Activated CD4-positive, alpha-beta T cell treated with anti-CD3 and anti-CD28 coated beads, Interleukin-2, amount 10 ng/mL, durations not matched to agents 24 days and 14 days (primary cell): ENCODE measurements at regions not wholly inside any gene's neighbourhood (a gene's known extent, or its start where the extent isn't known, plus 50 kb on each side); places are given as distances from the start of the nearest gene placed in this dataset.

ENCODE experiments used
- DNase-seq: peaks from one replicate; pipeline ENCODE4 v3.0.0; 2022
- H3K27ac Mint-ChIP-seq: one replicate; pipeline ENCODE4 v1.8.0; 2022; ENCODE audit warnings: mild to moderate bottlenecking, mixed read lengths
- H3K27me3 Mint-ChIP-seq: one replicate; pipeline ENCODE4 v1.8.0; 2022; ENCODE audit warnings: mixed read lengths
- H3K36me3 Mint-ChIP-seq: one replicate; pipeline ENCODE4 v1.8.0; 2022; ENCODE audit warnings: low read depth, mild to moderate bottlenecking, mixed read lengths
- H3K4me1 Mint-ChIP-seq: one replicate; pipeline ENCODE4 v1.8.0; 2021; ENCODE audit warnings: mixed read lengths
- H3K4me3 Mint-ChIP-seq: one replicate; pipeline ENCODE4 v1.8.0; 2022; ENCODE audit warnings: mild to moderate bottlenecking, moderate library complexity, mixed read lengths
- H3K9me3 Mint-ChIP-seq: one replicate; pipeline ENCODE4 v1.8.0; 2021; ENCODE audit warnings: mixed read lengths
- intact Hi-C: fragments of 100-400 bp; cut with micrococcal nuclease; formaldehyde crosslinking; loops from one replicate; pipeline ENCODE4 v1.15.1; 2023

DNA sequence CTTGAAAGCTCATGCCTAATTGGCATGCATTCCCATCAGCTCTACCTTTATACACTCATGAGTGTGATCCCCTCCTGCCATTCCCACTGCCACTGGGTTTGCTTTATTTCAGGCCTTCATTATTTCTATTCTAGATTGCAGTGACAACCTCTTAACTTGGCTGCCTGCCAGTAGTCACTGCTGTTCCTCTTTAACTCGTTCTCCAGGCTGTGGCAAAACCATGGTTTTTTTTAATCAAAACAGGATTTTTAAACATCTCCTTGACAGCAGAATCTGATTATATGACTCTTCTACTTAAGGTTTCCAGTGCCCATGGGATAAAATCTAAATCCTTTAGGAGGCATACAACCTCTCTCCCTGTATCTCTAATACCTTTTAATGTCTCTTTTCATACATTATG, 223.7 kb upstream of the PCDH15 start:
- no peak overlapping the region for H3K27ac Mint-ChIP-seq
- DNase-seq = no peak
- no peaks in the 10 kb centered on the region for H3K4me1 Mint-ChIP-seq
- intact Hi-C loops = no loop called here
- no peaks in the 10 kb centered on the region for H3K27me3 Mint-ChIP-seq
- H3K4me3 Mint-ChIP-seq = no peak overlapping the region
- H3K36me3 Mint-ChIP-seq = no peaks in the 10 kb centered on the region
- no peaks in the 10 kb centered on the region for H3K9me3 Mint-ChIP-seq

DNA sequence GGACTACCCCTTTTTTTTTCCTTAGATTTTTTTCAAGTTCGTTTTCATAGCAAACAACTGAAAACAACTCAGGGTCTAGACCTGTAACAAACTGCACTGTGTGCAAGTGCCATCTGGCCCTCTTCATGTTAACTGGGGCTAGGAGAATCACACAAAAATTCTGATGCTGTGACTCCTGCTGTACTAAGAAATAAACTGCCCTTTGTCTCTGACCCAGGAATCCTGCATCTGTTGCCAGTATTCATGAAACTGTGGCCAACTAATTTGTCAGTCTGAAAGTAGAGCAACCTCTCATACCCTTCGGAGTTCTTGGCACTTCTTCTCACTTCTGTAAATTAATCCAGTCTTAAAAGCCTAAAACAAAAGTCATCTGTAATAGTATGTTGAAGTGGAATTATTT, 218.4 kb upstream of the PCDH15 start:
- H3K9me3 Mint-ChIP-seq = no peaks in the 10 kb centered on the region

DNA sequence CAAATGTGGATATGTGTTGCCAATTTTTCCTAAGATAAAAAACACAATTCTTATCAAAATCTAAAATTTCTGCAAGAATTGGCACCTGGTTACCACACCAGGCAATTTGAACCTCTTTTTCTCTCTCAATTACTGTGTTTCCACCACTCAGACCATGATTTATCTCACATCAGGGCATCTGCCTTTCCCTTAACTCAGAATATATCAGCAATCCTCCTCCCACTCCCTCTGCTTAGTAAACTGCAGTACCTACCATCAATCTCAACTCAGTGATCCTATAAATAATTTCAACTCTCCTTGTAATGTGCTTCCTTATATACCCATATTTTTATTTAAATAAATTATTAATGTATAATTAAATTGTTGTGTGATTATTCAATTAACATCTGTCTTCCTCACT, 212.3 kb upstream of the PCDH15 start:
- intact Hi-C loops = no loop called here
- DNase-seq = no peak
- H3K4me3 Mint-ChIP-seq = no peak overlapping the region
- H3K9me3 Mint-ChIP-seq = no peaks in the 10 kb centered on the region
- no peaks in the 10 kb centered on the region for H3K27me3 Mint-ChIP-seq
- no peaks in the 10 kb centered on the region for H3K4me1 Mint-ChIP-seq
- no peaks in the 10 kb centered on the region for H3K36me3 Mint-ChIP-seq
- H3K27ac Mint-ChIP-seq = no peak overlapping the region

More for the DNA sequence above, 218.4 kb upstream of the PCDH15 start:
- Mint-ChIP-seq H3K27ac (no peak overlapping the region), H3K27me3 (no peaks in the 10 kb centered on the region), H3K4me3 (no peak overlapping the region), H3K4me1 (no peaks in the 10 kb centered on the region), H3K36me3 (no peaks in the 10 kb centered on the region)
- no peak for DNase-seq
- intact Hi-C loops = no loop called here

DNA sequence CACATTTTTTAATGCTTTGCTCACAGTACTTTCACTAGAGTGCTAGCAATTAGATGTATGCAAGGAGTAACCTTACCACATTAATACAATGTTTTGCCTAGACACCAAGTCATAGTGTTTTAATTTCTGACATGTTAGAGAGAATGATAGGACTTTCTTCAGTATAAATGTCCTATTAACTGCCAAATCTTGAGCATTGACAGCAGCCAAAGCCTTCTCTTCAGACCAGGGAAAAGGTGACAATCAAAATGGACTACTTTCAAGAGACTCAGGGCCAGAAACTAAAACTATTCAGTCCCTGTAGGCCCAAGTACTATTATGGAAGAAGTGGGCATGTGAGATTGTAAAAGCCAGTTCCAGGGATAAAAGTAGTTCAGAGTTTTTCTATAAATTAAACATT, 201.4 kb upstream of the PCDH15 start:
- no peaks in the 10 kb centered on the region for H3K4me1 Mint-ChIP-seq
- H3K27ac Mint-ChIP-seq = no peak overlapping the region
- no peak for DNase-seq
- intact Hi-C loops = no loop called here
- peaks cover 4% of the 10 kb centered on the region for H3K9me3 Mint-ChIP-seq
- H3K4me3 Mint-ChIP-seq = no peak overlapping the region
- H3K27me3 Mint-ChIP-seq = no peaks in the 10 kb centered on the region
- H3K36me3 Mint-ChIP-seq = no peaks in the 10 kb centered on the region

DNA sequence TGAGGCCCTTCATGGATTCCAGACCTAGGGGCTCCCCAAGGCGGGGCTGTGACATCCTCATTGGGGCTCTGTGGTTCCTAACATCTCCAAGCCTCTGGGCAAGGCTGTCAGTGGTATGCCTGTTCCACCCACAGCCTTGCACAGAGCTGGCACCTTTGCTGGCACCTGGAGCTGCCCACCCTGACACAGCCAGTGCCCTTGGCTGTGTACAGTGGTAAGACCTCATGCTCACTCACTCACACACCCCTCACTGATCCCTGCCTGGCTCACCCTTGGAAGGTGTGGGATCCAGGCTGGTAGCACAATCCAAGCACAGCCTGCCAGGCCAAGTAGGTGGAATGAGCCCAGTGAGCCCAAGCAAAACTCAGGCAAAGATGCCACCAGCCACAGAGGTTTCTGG, 200.4 kb upstream of the PCDH15 start:
- DNase-seq = no peak
- Mint-ChIP-seq H3K4me3 (no peak overlapping the region), H3K27me3 (no peaks in the 10 kb centered on the region), H3K36me3 (no peaks in the 10 kb centered on the region), H3K9me3 (peaks cover 4% of the 10 kb centered on the region), H3K4me1 (no peaks in the 10 kb centered on the region), H3K27ac (no peak overlapping the region)
- intact Hi-C loops = no loop called here

DNA sequence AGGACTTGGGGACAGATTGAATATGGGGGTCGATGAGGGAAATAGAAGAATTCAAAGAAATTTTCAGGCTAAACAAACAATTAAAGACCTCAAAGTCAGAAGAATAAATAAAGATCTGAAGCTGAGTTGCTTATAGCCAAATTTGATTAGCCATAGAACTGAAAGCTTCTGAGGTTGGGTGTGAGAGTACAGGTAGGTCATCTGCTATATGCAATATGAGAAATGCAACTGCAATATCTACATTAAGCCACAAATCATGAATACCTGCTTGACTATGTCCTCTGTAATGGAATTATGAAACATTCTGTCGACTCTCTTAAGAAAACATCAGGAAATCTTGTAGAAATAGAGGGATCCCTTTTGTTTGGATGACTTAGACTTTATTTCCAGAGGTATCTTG, 192.1 kb upstream of the PCDH15 start:
- intact Hi-C loops = no loop called here
- Mint-ChIP-seq H3K4me3 (no peak overlapping the region), H3K36me3 (no peaks in the 10 kb centered on the region), H3K4me1 (no peaks in the 10 kb centered on the region), H3K9me3 (peaks cover 5% of the 10 kb centered on the region), H3K27ac (no peak overlapping the region), H3K27me3 (no peaks in the 10 kb centered on the region)
- DNase-seq = no peak

DNA sequence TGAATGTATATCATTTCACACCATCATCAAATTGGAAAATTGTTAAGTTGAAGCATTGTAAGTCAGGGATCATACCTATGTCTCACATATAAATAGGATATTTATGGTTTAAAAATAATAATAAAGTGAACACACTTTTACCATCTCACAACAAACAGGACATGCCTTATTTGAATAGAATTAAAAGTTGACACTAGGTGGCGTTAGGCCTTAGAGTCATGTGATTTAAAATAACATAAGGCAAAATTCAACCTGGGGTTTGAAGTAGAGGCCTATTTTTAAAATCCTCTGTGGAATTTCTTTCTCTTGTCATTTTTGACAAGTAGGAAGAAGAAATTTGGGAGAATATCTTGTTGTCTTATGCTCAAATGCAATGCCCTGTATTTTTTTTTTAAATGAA, 184.7 kb upstream of the PCDH15 start:
- intact Hi-C loops = no loop called here
- H3K4me1 Mint-ChIP-seq = no peaks in the 10 kb centered on the region
- H3K36me3 Mint-ChIP-seq = no peaks in the 10 kb centered on the region
- peaks cover 8% of the 10 kb centered on the region for H3K9me3 Mint-ChIP-seq
- H3K27ac Mint-ChIP-seq = no peak overlapping the region
- DNase-seq = no peak
- no peak overlapping the region for H3K4me3 Mint-ChIP-seq
- H3K27me3 Mint-ChIP-seq = no peaks in the 10 kb centered on the region

DNA sequence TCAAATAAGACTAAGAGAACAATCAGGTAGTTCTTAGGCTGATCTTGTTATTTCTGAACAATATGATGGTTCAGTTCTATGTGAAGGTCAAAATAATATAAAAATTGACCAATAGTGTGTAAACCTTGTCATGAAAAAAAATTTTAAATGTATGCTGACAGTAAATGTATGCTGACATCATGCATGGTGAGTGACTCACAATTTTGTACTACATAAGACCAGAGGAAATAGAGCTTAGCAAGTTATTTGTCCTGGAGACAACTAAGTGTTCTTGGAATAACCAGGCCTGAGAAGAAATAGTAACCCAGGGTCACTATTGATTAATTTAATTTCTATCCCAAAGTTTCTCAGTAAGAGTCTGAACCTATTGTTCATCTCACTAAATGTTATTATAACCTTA, 182.2 kb upstream of the PCDH15 start:
- no peaks in the 10 kb centered on the region for H3K27me3 Mint-ChIP-seq
- H3K4me1 Mint-ChIP-seq = no peaks in the 10 kb centered on the region
- H3K9me3 Mint-ChIP-seq = peaks cover 8% of the 10 kb centered on the region
- no peaks in the 10 kb centered on the region for H3K36me3 Mint-ChIP-seq
- H3K4me3 Mint-ChIP-seq = no peak overlapping the region
- H3K27ac Mint-ChIP-seq = no peak overlapping the region
- intact Hi-C loops = no loop called here
- no peak for DNase-seq

DNA sequence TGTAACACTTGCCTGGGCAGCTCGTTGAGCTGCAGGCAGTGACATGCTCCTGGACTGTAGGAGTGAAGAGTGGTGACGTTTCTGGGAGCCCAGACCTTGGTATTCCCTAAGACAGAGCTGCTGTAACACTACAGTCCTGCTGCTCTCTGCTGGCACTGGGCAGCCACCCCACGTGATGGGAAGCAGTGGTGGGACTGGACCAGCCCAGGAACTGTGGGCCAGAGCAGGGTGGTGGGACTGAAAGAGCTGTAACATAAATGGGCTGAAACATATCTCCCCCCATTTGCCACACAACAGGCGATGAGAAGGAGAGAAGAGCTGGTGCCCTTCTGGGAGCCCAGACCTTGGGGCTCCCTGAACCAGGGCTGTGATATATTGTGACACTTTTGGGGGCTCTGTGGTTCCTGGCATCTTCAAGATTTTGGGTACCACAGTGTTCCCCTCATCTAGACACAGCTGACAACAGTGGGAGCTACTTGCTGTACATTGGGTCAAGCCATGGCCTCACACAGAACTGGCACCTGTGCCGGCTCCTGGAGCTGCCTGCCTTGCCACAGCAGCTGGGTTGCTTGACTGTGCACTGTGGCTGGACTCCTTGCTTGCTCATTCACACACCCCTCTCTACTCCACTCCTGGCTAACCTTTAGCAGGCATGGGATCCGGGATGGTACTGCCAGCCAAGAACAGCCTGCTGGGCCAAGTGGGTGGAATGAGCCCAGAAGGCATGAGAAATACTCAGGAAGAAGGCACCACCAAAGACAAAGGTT, 161.3 kb upstream of the PCDH15 start:
- no peak for DNase-seq
- Mint-ChIP-seq H3K4me3 (no peak overlapping the region), H3K27ac (no peak overlapping the region), H3K9me3 (no peaks in the 10 kb centered on the region), H3K36me3 (no peaks in the 10 kb centered on the region), H3K27me3 (no peaks in the 10 kb centered on the region), H3K4me1 (no peaks in the 10 kb centered on the region)
- intact Hi-C loops = no loop called here

DNA sequence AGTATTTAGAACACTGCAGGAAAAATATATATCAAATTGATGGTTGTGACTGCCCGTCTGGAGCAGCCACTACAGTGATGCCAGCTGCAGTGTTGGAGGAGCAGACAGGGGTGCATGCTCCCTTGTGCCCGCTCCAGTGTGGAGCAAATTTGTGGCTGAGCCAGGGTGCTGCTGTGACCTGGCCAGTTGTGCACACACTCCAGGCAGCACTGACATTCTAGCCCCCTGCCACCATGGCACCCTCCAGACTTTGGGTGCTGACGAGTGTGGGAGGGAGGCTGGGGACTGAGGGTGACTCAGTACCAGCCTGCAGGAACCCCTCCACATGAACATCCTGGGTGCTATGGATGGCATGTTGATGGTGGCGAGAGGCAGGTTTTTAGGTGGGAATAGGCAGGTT, 160.0 kb upstream of the PCDH15 start:
- no peaks in the 10 kb centered on the region for H3K36me3 Mint-ChIP-seq
- intact Hi-C loops = no loop called here
- no peaks in the 10 kb centered on the region for H3K9me3 Mint-ChIP-seq
- no peaks in the 10 kb centered on the region for H3K4me1 Mint-ChIP-seq
- DNase-seq = no peak
- H3K27ac Mint-ChIP-seq = no peak overlapping the region
- no peaks in the 10 kb centered on the region for H3K27me3 Mint-ChIP-seq
- H3K4me3 Mint-ChIP-seq = no peak overlapping the region

DNA sequence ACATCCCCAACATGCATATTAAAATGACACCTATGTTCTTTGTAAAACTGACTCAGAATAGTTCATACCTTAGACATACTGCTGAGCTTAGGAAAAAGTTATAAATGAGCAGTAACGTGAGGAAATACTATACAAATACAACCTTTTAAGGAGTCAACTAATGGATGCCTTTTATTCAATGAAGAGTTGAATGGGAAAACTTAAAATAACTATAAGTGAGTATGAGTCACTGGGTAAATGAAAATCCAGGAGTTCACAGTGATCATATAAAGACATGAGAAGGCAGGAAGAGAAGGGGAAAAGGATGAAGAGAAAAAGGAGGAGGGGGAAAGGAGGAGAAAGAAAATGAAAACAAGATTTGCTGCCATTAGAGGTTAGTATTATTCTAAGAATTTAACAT, 157.8 kb upstream of the PCDH15 start:
- no peak overlapping the region for H3K4me3 Mint-ChIP-seq
- no peak for DNase-seq

DNA sequence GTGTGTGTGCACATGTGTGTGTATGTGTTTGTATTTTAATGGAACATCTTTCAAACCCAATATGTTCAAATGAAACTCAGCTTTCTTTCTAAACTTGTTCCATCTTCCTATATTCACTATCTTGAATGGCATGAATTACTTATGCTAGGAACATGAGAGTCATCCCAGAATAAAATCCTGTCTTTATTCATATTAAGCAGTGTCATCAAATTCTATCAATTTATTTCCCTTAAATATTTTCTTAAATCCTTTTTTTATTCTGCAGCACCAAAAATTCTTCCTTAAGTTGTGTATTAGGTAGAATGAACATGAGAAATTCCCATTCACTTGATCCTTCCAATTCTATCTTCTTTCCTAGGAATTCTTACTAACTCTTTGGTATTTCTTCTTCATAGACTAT, 146.6 kb upstream of the PCDH15 start:
- Mint-ChIP-seq H3K9me3 (no peaks in the 10 kb centered on the region), H3K36me3 (no peaks in the 10 kb centered on the region), H3K27me3 (no peaks in the 10 kb centered on the region), H3K4me3 (no peak overlapping the region), H3K4me1 (no peaks in the 10 kb centered on the region), H3K27ac (no peak overlapping the region)
- intact Hi-C loops = no loop called here
- DNase-seq = no peak

More for the DNA sequence above, 157.8 kb upstream of the PCDH15 start:
- intact Hi-C loops = no loop called here
- Mint-ChIP-seq H3K27me3 (no peaks in the 10 kb centered on the region), H3K9me3 (no peaks in the 10 kb centered on the region), H3K27ac (no peak overlapping the region), H3K36me3 (no peaks in the 10 kb centered on the region), H3K4me1 (no peaks in the 10 kb centered on the region)

DNA sequence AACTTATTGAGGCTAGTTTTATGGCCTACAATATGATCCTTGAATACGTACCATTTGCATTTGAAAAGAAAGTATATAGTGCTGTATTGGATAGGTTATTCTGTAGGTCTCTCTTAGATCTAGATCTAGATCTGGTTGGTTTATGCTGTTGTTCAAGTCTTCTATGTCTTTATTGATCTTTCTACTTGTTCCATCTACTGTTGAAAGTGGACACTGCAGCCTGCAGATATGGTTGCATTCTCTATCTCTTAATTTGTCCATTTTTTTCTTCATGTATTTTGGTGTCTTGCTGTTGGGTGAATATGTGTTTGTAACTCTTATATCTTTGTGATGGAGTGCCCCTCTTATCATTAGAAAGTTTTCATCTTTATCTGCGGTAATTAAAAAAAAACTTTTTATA, 139.4 kb upstream of the PCDH15 start:
- no peak for DNase-seq
- intact Hi-C loops = no loop called here
- H3K4me3 Mint-ChIP-seq = no peak overlapping the region

DNA sequence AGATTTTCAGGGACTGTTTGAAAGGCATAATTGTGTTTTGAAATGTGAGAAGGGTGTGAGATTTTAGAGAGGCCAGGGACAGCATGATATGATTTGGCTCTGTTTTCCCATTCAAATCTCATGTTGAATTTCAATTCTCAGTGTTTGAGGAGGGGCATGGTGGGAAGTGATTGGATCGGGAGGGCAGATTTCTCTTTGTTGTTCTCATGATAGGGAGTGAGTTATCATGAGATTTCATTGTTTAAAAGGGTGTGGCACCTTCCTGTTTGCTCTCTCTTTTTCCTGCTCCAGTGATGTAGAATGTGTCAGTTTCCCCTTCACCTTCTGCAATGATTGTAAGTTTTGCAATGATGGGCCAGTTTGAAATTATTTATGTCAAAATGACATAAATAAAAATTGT, 113.0 kb upstream of the PCDH15 start:
- H3K4me1 Mint-ChIP-seq = no peaks in the 10 kb centered on the region
- H3K27ac Mint-ChIP-seq = no peak overlapping the region
- no peaks in the 10 kb centered on the region for H3K27me3 Mint-ChIP-seq
- H3K36me3 Mint-ChIP-seq = no peaks in the 10 kb centered on the region
- DNase-seq = no peak
- H3K9me3 Mint-ChIP-seq = no peaks in the 10 kb centered on the region
- intact Hi-C loops = no loop called here
- no peak overlapping the region for H3K4me3 Mint-ChIP-seq

More for the DNA sequence above, 139.4 kb upstream of the PCDH15 start:
- no peaks in the 10 kb centered on the region for H3K36me3 Mint-ChIP-seq
- peaks cover 5% of the 10 kb centered on the region for H3K9me3 Mint-ChIP-seq
- no peaks in the 10 kb centered on the region for H3K27me3 Mint-ChIP-seq
- no peak overlapping the region for H3K27ac Mint-ChIP-seq
- H3K4me1 Mint-ChIP-seq = no peaks in the 10 kb centered on the region

DNA sequence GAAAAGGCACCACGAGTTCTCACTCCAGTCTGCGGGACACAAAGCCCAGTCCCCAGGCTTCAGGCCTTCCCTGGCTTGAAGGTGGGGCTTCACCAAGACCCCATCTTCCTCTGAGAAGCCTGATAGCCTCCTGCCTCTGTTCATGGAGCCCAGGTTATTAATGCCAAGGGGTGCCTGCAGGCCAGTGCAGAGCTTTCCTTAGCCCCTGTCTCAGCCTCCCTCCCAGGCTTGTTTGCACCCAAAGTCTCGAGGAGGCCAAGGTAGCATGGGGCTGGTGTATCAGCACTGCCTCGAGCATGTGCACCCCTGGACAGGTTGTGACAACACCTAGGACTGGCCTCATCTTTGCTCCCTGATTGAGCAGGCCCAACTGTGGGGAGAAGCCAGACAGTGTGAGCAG, 108.1 kb upstream of the PCDH15 start:
- DNase-seq = no peak
- H3K9me3 Mint-ChIP-seq = no peaks in the 10 kb centered on the region
- H3K4me3 Mint-ChIP-seq = no peak overlapping the region
- H3K27ac Mint-ChIP-seq = no peak overlapping the region
- H3K27me3 Mint-ChIP-seq = no peaks in the 10 kb centered on the region
- no peaks in the 10 kb centered on the region for H3K4me1 Mint-ChIP-seq
- H3K36me3 Mint-ChIP-seq = no peaks in the 10 kb centered on the region
- intact Hi-C loops = no loop called here
